SH-SY5Y (cell line): ENCODE measurements at regions not wholly inside any gene's neighbourhood (a gene's known extent, or its start where the extent isn't known, plus 50 kb on each side); places are given as distances from the start of the nearest gene placed in this dataset.

Experiments used
- GATA2 ChIP-seq: IDR thresholded peaks from 2 replicates; pipeline ENCODE4 v1.6.1; 2011; ENCODE audit warnings: mild to moderate bottlenecking, low read depth, low read length
- GATA3 ChIP-seq: IDR thresholded peaks from 2 replicates; pipeline ENCODE4 v1.6.1; 2011; ENCODE audit warnings: low read depth, mild to moderate bottlenecking, low read length, moderate library complexity

DNA sequence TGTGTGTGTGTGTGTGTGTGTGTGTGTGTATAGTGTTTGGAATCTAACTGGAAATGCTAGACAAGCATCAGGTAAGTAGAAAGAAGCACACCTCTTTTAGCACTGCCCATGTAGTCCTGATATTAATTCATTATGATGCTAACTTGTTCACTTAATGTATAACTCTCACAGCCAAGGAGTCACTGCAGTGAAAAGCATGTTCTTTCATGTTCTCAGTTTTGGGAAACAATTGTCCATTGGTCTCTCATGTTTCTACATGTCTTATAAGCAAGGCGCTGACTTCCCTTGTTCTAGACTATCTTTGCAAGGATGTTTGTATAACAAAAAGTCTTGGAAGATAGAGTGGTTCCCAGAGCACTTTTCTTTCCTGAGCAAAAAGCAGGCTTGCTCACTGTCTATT, 148.8 kb upstream of the TNPO1 start:
- TF ChIP-seq GATA2 (no peak), GATA3 (no peak)

GRCh38 chr5:72662936-72663335, 153.5 kb upstream of the TNPO1 start:
- no peak for TF ChIP-seq GATA3
- no peak for TF ChIP-seq GATA2

- no peak for TF ChIP-seq GATA2
Observed at GRCh38 chr5:72662305-72662704, 154.2 kb upstream of the TNPO1 start.

DNA sequence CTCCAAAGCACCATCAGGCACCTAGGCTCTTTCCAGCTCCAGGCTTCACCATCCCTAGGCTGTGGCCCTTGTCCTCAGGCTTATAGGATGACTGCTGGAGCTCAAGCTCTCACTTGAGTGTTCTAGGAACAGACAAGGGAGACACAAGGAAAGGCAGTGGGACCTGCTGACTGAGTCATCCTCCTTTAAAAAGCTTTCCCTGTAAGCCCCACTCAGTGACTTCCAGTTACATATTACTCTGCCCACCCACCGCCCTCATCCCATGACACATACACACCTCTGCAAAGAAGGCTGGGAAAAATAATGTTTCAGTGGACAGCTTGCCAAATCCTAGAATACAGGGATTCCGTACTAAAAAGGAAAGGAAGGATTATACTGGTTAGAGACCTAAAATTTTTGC, 154.2 kb upstream of the ZNF366 start:
- no peak for TF ChIP-seq GATA2

DNA sequence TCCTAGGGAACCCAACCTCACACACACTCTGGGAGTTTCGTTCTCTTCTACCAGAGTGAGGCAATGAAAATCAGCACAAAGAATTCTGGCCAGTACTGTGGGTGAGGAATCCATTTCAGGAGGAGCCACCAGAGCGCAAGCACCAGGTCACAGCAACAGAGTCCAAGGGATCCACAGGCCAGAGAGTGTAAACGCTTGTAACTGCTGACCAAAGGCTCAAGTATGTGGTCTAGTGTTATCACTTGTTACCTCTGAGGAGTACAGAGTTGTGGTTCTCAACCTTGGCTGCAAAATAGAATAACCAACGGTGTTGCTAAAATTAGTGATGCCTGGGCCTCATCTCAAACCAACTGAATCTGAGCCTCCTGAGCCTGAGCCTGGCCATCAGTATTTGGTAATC, 152.5 kb upstream of the ZNF366 start:
- TF ChIP-seq GATA2 (no peak), GATA3 (no peak)

GRCh38 chr5:72658761-72659540, 151.7 kb upstream of the ZNF366 start:
- TF ChIP-seq GATA2 (no peak), GATA3 (no peak)

DNA sequence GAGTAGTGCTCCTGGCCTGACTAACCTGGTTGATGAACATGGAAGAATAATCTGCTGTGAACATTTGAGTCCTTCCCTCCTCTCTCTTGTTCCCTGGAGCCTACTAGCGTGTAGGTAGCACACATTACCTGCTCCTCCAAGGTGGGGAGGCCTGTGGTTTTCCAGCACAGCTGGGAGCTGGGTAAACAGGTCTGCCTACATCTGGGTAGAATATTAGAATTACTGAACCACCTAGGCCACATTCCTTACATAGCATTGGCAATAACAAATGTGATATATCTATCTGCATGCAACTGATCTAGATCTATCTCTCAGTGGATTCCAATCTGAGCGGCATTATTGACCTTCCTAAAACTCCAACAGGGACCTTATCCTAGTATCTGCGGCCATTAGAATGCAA, 151.0 kb upstream of the ZNF366 start:
- TF ChIP-seq GATA2: no peak

- TF ChIP-seq GATA3: no peak
- TF ChIP-seq GATA2: no peak
Observed at GRCh38 chr5:72656756-72657513, 149.7 kb upstream of the ZNF366 start.

GRCh38 chr5:72656331-72656730, 149.1 kb upstream of the ZNF366 start:
- TF ChIP-seq GATA2 (no peak), GATA3 (no peak)

- TF ChIP-seq GATA3 (no peak), GATA2 (no peak)
Observed at GRCh38 chr5:72654231-72654630, 147.0 kb upstream of the ZNF366 start.

GRCh38 chr5:72653586-72653985, 146.4 kb upstream of the ZNF366 start:
- TF ChIP-seq GATA2 (no peak), GATA3 (no peak)

GRCh38 chr5:72651779-72652178, 144.6 kb upstream of the ZNF366 start:
- TF ChIP-seq GATA3 (no peak), GATA2 (no peak)

- TF ChIP-seq GATA2: no peak
- no peak for TF ChIP-seq GATA3
Observed at GRCh38 chr5:72651109-72651508, 143.9 kb upstream of the ZNF366 start.

- TF ChIP-seq GATA2: no peak
- TF ChIP-seq GATA3: no peak
Observed at GRCh38 chr5:72649449-72649848, 142.2 kb upstream of the ZNF366 start.

DNA sequence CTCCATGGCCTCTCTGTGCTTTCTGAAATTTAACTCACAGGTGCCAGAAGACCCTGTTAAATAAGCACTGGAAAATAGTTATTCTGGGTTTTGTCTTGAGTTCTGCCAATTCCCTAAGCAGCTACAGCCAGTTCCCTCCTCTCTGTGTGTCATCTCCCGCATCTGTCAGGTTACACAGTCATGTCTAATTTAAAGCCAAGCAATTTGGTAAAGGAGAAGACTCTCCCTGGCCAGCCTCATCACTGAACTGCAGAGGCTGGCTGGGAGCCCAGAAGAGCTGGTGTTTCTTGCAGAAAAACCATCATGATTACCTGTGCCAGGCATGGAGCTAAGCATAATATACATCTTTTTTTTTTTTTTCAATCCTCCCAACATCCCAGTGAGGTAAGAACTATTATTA, 141.3 kb upstream of the ZNF366 start:
- TF ChIP-seq GATA3 (no peak), GATA2 (no peak)
